ENCODE measurements at regions not wholly inside any gene's neighbourhood (a gene's known extent, or its start where the extent isn't known, plus 50 kb on each side); places are given as distances from the start of the nearest gene placed in this dataset.
"Not testable (repeated sequence)": the region's sequence is repeated elsewhere in the genome, so short reads cannot be mapped to it uniquely, and the experiment has no call there.

GRCh38 chr1:118461154-118461553 is 276.1 kb upstream of the SPAG17 start:
- no peak for TF ChIP-seq CTCF (IDR thresholded peaks at IDR 0.05; ENCODE audit: insufficient read depth, low read depth, low read length)
- DNase-seq (ENCODE audit: low read depth) = no peak
- H3K4me3 ChIP-seq (ENCODE audit: low read depth, low read length) = no peak overlapping the region

GRCh38 chr1:118459871-118460270 is 274.8 kb upstream of the SPAG17 start:
- H3K4me3 ChIP-seq (ENCODE audit: low read depth, low read length) = no peak overlapping the region
- no peak for DNase-seq (ENCODE audit: low read depth)
- TF ChIP-seq CTCF (IDR thresholded peaks at IDR 0.05; ENCODE audit: insufficient read depth, low read depth, low read length) = no peak

GRCh38 chr1:118453856-118454255 is 268.8 kb upstream of the SPAG17 start:
- DNase-seq (ENCODE audit: low read depth); H3K4me3 ChIP-seq (ENCODE audit: low read depth, low read length): not testable (repeated sequence)

DNA sequence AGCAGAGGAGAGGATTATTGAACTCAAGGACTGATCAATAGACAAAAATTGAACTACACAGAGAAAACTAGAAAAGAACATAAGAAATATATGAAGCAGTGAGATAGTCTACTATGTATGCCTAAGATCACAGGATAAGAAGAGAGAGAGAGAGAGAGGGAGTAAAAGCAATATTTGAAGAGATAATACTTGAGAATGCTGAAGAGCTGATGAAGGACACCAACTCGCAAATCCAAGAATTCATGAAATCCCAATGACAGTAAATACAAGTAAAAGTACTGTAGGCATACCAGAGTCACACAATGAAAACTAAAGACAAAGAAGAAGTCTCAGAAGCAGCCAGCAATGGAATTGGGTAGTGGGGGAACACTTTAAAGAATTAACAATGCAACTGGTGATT is 260.1 kb upstream of the SPAG17 start:
- no peak for DNase-seq (ENCODE audit: low read depth)
- no peak overlapping the region for H3K4me3 ChIP-seq (ENCODE audit: low read depth, low read length)
- no peak for TF ChIP-seq CTCF (IDR thresholded peaks at IDR 0.05; ENCODE audit: insufficient read depth, low read depth, low read length)

DNA sequence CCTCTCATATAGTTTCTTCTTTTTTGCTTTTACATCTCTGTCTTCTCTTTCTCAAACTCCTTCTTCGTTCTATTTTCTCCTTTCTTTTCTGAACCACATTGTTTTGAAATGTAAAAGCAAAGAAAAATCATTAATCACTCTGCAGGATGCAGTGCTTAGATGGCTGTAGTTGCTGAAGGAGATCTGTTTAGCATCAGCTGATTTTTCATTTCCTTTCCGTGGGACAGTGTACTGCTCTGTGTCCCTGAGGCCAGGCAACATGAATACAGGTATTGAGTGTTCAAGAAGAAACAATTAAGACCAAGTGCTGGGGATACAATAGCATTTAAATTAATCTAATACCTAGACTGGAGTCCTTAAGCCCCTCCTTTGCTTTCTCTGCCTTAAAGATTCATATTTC is 257.2 kb upstream of the SPAG17 start:
- no peak overlapping the region for H3K4me3 ChIP-seq (ENCODE audit: low read depth, low read length)
- no peak for DNase-seq (ENCODE audit: low read depth)
- no peak for TF ChIP-seq CTCF (IDR thresholded peaks at IDR 0.05; ENCODE audit: insufficient read depth, low read depth, low read length)

DNA sequence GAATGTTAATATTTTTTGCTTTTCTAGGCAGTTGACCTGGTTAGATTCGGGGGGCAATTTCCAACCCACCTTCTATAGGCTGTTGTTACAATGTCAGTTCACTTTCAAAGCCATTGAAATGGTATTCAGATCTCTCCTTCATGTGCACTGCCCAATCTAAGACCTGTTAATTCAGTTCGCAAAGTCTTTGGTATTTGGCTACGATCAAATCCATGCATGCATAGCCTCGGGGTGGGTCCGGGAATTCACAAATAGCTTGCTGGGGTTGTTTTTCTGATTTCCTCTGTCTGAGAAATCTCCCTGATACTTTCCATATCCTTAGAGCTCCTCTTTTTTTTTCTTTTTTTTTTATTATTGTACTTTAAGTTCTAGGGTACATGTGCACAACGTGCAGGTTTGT is 252.6 kb upstream of the SPAG17 start:
- no peak overlapping the region for H3K4me3 ChIP-seq (ENCODE audit: low read depth, low read length)
- TF ChIP-seq CTCF (IDR thresholded peaks at IDR 0.05; ENCODE audit: insufficient read depth, low read depth, low read length) = no peak

GRCh38 chr1:118429856-118430255 is 244.8 kb upstream of the SPAG17 start:
- DNase-seq (ENCODE audit: low read depth) = no peak
- TF ChIP-seq CTCF (IDR thresholded peaks at IDR 0.05; ENCODE audit: insufficient read depth, low read depth, low read length) = no peak
- no peak overlapping the region for H3K4me3 ChIP-seq (ENCODE audit: low read depth, low read length)

More for the DNA sequence above, 252.6 kb upstream of the SPAG17 start:
- DNase-seq (ENCODE audit: low read depth) = no peak

Data from fibroblast of villous mesenchyme (primary cell).